Lower leg skin (tissue), 3 donors: ENCODE measurements at regions not wholly inside any gene's neighbourhood (a gene's known extent, or its start where the extent isn't known, plus 50 kb on each side); places are given as distances from the start of the nearest gene placed in this dataset.

Source experiments
- POLR2A ChIP-seq, 2 donors: fragments of 450-650 bp; IDR thresholded peaks; one replicate each; pipeline ENCODE4 v1.6.1; 2016 to 2017; ENCODE audit warnings: antibody characterized with exemption in 2 of 2, mild to moderate bottlenecking in 1 of 2, moderate library complexity in 1 of 2
- TF ChIP-seq, protein P1 (sequence below), 3 donors: fragments of 450-650 bp; IDR thresholded peaks; one replicate each; pipeline ENCODE4 v1.5.1; 2016; ENCODE audit warnings: antibody characterized with exemption in 3 of 3, mild to moderate bottlenecking in 3 of 3, moderate library complexity in 2 of 3

GRCh38 chr14:22465201-22465840, 123.7 kb downstream of the DAD1 start:
- TF ChIP-seq POLR2A (IDR thresholded peaks at IDR 0.05) = no peak
- TF ChIP-seq, protein P1, sequence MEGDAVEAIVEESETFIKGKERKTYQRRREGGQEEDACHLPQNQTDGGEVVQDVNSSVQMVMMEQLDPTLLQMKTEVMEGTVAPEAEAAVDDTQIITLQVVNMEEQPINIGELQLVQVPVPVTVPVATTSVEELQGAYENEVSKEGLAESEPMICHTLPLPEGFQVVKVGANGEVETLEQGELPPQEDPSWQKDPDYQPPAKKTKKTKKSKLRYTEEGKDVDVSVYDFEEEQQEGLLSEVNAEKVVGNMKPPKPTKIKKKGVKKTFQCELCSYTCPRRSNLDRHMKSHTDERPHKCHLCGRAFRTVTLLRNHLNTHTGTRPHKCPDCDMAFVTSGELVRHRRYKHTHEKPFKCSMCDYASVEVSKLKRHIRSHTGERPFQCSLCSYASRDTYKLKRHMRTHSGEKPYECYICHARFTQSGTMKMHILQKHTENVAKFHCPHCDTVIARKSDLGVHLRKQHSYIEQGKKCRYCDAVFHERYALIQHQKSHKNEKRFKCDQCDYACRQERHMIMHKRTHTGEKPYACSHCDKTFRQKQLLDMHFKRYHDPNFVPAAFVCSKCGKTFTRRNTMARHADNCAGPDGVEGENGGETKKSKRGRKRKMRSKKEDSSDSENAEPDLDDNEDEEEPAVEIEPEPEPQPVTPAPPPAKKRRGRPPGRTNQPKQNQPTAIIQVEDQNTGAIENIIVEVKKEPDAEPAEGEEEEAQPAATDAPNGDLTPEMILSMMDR (IDR thresholded peaks at IDR 0.05) = no peak
